K562 (cell line): ENCODE measurements at regions not wholly inside any gene's neighbourhood (a gene's known extent, or its start where the extent isn't known, plus 50 kb on each side); places are given as distances from the start of the nearest gene placed in this dataset.

Experiments used
- ATAC-seq: fragments of 200-7000 bp; cut with Tn5 transposase; 3 replicates; pipeline ENCODE4 v1.9.1; 2020; ENCODE audit warnings: moderate library complexity
- BruUV-seq: library from RNA; stranded (reverse); fragments of 400-500 nt; replicated peaks from 2 replicates; lab custom pipeline; 2021; lab: Mats Ljungman, UMichigan
- CTCF ChIA-PET: fragments of 300-600 bp; formaldehyde crosslinking; extraction: SDS; loops from one replicate; lab custom pipeline; 2021; ENCODE audit warnings: low intra/inter-chr PET ratio; lab: Yijun Ruan, JAX
- POLR2A ChIA-PET: fragments of 300-600, 350-650 bp; sonication (Branson Sonifier 250); formaldehyde crosslinking; extraction: SDS; loops from one replicate; lab custom pipeline; 2021; ENCODE audit warnings: antibody characterized with exemption, inconsistent platforms; lab: Yijun Ruan, JAX
- DNase-seq, 4 experiments: peaks; one replicate each; pipeline versions ENCODE4 v3.0.0 to v3.0.0-alpha.2; 2011 to 2018; ENCODE audit warnings: low spot score in 3 of 4, mixed read lengths in 3 of 4; ENCODE audit errors: extremely low read depth in 1 of 4
- FAIRE-seq: peaks from 2 replicates; lab custom pipeline; 2011; peaks lifted over from hg19 to GRCh38; lab: Jason Lieb, UNC
- H2AFZ ChIP-seq: 2 replicates; pipeline ENCODE4 v1.6.0; 2011; ENCODE audit warnings: low read depth, low read length, control low read depth, inconsistent platforms
- H3K27ac ChIP-seq: fragments of 200-600 bp; 3 replicates; pipeline ENCODE4 v1.8.0; 2011; ENCODE audit warnings: low read depth, mild to moderate bottlenecking, control low read depth, inconsistent platforms, low read length, moderate library complexity, mixed read lengths; ENCODE audit errors: extremely low read depth
- H3K27me3 ChIP-seq, 2 experiments: fragments of 300-600 bp in 1 of 2; 2 replicates in 1 of 2; 3 replicates in 1 of 2; pipeline versions ENCODE4 v1.6.0 to v1.8.0; 2011; ENCODE audit warnings: inconsistent platforms in 2 of 2, low read length in 2 of 2, mild to moderate bottlenecking in 1 of 2, mixed read lengths in 1 of 2, moderate library complexity in 1 of 2; ENCODE audit not compliant: control insufficient read depth in 2 of 2, insufficient read depth in 2 of 2
- H3K36me3 ChIP-seq: fragments of 300-600 bp; 3 replicates; pipeline ENCODE4 v1.8.0; 2011; ENCODE audit warnings: mild to moderate bottlenecking, low read length, inconsistent platforms; ENCODE audit not compliant: control insufficient read depth, insufficient read depth
- H3K4me1 ChIP-seq, 2 experiments: fragments of 200-600 bp in 1 of 2; replicated peaks in 1 of 2; 2 replicates in 1 of 2; 3 replicates in 1 of 2; pipeline versions ENCODE4 v1.5.1 to v1.8.0; 2011; ENCODE audit warnings: inconsistent platforms in 2 of 2, low read length in 2 of 2, mild to moderate bottlenecking in 1 of 2, mixed read lengths in 1 of 2, moderate library complexity in 1 of 2; ENCODE audit not compliant: control insufficient read depth in 2 of 2, insufficient read depth in 2 of 2
- H3K4me2 ChIP-seq: 2 replicates; pipeline ENCODE4 v1.6.1; 2011; ENCODE audit warnings: low read length, control low read depth, inconsistent platforms, mixed read lengths; ENCODE audit not compliant: insufficient read depth
- H3K4me3 ChIP-seq: fragments of 200-600 bp; sonication (generic), shearing (Covaris generic); 2 replicates; pipeline ENCODE4 v1.5.1; 2016; ENCODE audit warnings: control low read depth, inconsistent platforms
- H3K79me2 ChIP-seq: fragments of 200-600 bp; 3 replicates; pipeline ENCODE4 v1.8.0; 2011; ENCODE audit warnings: low read length, inconsistent platforms; ENCODE audit not compliant: control insufficient read depth, insufficient read depth
- H3K9ac ChIP-seq, 2 experiments: 2 replicates each; pipeline versions ENCODE4 v1.6.0 to v1.6.1; 2011; ENCODE audit warnings: low read depth in 2 of 2, low read length in 2 of 2, control low read depth in 1 of 2, inconsistent platforms in 1 of 2, mild to moderate bottlenecking in 1 of 2, mixed read lengths in 1 of 2; ENCODE audit not compliant: insufficient read depth in 1 of 2
- H3K9me1 ChIP-seq: one replicate; pipeline ENCODE4 v1.6.0; 2011; ENCODE audit warnings: inconsistent platforms, mild to moderate bottlenecking, low read length, moderate library complexity; ENCODE audit not compliant: control insufficient read depth, insufficient read depth
- H3K9me3 ChIP-seq: replicated peaks from 2 replicates; pipeline ENCODE4 v1.5.1; 2011; ENCODE audit warnings: low read depth, low read length, inconsistent platforms; ENCODE audit not compliant: control insufficient read depth, insufficient read depth
- H4K20me1 ChIP-seq: replicated peaks from 2 replicates; pipeline ENCODE4 v1.6.1; 2011; ENCODE audit warnings: low read length, inconsistent platforms, mixed read lengths; ENCODE audit not compliant: control insufficient read depth, insufficient read depth
- BCOR ChIP-seq: fragments of 450-650 bp; IDR thresholded peaks from 2 replicates; pipeline ENCODE4 v1.6.1; 2016
- CSDE1 ChIP-seq, 2 experiments: fragments of 450-650 bp; IDR thresholded peaks; 2 replicates each; pipeline ENCODE4 v1.6.1; 2016; ENCODE audit warnings: mild to moderate bottlenecking in 1 of 2
- FOXP1 ChIP-seq: sonication (generic); formaldehyde crosslinking; IDR thresholded peaks from 2 replicates; pipeline ENCODE4 v1.8.0; 2022; ENCODE audit warnings: mild to moderate bottlenecking, missing genetic modification reagents
- NFIC ChIP-seq: fragments of 450-650 bp; IDR thresholded peaks from 2 replicates; pipeline ENCODE4 v1.6.1; 2017; ENCODE audit warnings: mild to moderate bottlenecking, inconsistent platforms
- NONO ChIP-seq, 2 experiments: fragments of 200-400 bp in 1 of 2; fragments of 450-650 bp in 1 of 2; formaldehyde crosslinking in 1 of 2; IDR thresholded peaks; 2 replicates each; pipeline ENCODE4 v1.6.1; 2017; ENCODE audit warnings: low read depth in 2 of 2, mild to moderate bottlenecking in 2 of 2, moderate library complexity in 2 of 2, low read length in 1 of 2
- NR2C1 ChIP-seq, 2 experiments: fragments of 450-650 bp; IDR thresholded peaks; 2 replicates each; pipeline ENCODE4 v1.6.1; 2017; ENCODE audit warnings: mild to moderate bottlenecking in 2 of 2, antibody characterized with exemption in 1 of 2, inconsistent platforms in 1 of 2, missing compliant biosample characterization in 1 of 2, missing genetic modification characterization in 1 of 2
- OTX1 ChIP-seq: fragments of 450-650 bp; formaldehyde crosslinking; IDR thresholded peaks from 2 replicates; pipeline ENCODE4 v1.4.0; 2022; ENCODE audit warnings: mild to moderate bottlenecking
- POLR3G ChIP-seq: IDR thresholded peaks from 2 replicates; pipeline ENCODE4 v1.6.1; 2011; ENCODE audit not compliant: insufficient read length, insufficient replicate concordance; ENCODE audit errors: extremely low read depth
- ZNF124 ChIP-seq: sonication (generic); formaldehyde crosslinking; IDR thresholded peaks from 2 replicates; pipeline ENCODE4 v1.8.1; 2022; ENCODE audit warnings: missing genetic modification reagents
- ZNF41 ChIP-seq: fragments of 250-450 bp; sonication (Bioruptor Pico); conservative IDR thresholded peaks from 2 replicates; pipeline ENCODE4 v1.4.0; 2020; ENCODE audit warnings: mild to moderate bottlenecking
- WGBS: fragments of 100-300 bp; shearing (Covaris generic); methylation state at CpG from one replicate; pipeline ENCODE4 v1.1.6; 2016; ENCODE audit warnings: low coverage, mixed read lengths; ENCODE audit not compliant: insufficient coverage; ENCODE audit errors: missing lambda C conversion rate; 5-methylcytosine and 5-hydroxymethylcytosine counted together
- in situ Hi-C: fragments of 300-500 bp; cut with MboI; formaldehyde crosslinking; loops from 4 replicates; pipeline ENCODE4 v1.15.0; 2018; ENCODE audit warnings: inconsistent platforms, mixed read lengths
- intact Hi-C: fragments of 100-400 bp; cut with micrococcal nuclease; formaldehyde crosslinking; loops from 2 replicates; pipeline ENCODE4 v1.14.2; 2022

DNA sequence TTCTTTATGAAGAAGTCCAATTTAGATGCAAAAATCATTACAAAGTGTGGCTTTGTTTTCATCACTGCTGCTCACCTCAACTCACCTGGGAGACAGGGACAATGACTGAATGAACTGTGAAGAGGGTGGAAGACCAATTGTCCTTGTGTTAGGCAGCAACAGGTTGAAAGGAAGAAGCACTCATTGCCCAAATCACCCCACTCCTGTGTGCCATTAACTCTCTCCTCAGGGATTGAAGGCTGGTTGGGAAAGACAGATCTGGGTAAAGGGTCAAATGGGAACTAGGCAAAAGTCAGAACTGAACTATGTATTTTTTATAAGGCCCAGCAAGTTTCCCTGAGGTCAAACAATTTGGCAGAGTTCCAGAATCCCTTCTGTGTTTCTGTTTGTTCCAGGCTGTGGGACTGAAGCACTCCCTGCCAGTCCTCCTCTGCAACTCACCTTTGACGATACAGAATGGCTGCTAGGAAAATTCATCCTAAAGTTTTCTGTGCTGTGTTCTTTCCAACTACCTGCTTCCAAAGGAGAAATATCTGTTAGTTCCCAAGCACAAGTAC is 68.6 kb upstream of the CCDC39 start:
- Histone ChIP-seq H2AFZ (no peak overlapping the region), H3K79me2 (no peaks in the 10 kb centered on the region), H3K9me3 (no peaks in the 10 kb centered on the region), H3K4me3 (no peak overlapping the region), H3K4me1 (no peaks in the 10 kb centered on the region), H3K9me1 (no peaks in the 10 kb centered on the region), H3K4me2 (no peak overlapping the region), H3K27me3 (no peaks in the 10 kb centered on the region), H3K9ac (no peak overlapping the region), H3K36me3 (no peaks in the 10 kb centered on the region), H4K20me1 (no peaks in the 10 kb centered on the region), H3K27ac (no peak overlapping the region)
- intact Hi-C loops (no loop called here), in situ Hi-C loops (no loop called here)
- TF ChIP-seq NFIC = peak; percentile 55
- TF ChIP-seq POLR3G = no peak
- ChIA-PET CTCF (no interaction called here), POLR2A (no interaction called here)
- 0% methylated on average over 1 of the region's 1 CpG for WGBS
- no peak for ATAC-seq
- BruUV-seq = no TSS peak
- no peak for FAIRE-seq
- DNase-seq = no peak

DNA sequence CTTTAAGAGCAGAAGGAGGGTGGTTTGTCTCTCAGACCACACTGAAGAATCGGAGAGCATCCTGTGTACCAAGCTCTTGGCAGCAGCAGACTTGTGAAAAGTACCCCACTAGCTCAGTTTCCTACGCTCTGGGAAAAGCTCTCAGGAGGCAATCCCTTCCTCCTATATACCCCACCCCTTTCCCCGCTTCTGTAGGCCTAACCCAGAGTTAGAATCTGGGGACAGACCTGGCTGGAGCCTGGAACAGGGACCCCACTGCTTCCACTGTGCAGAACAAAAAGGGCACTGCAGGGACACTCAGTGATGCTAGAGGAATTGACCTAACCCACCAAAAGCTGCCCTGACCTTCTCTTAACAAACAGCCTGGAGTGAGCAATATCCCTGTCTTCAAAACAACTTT is 70.0 kb upstream of the CCDC39 start:
- no peak overlapping the region for H3K4me3 ChIP-seq
- no peaks in the 10 kb centered on the region for H4K20me1 ChIP-seq
- no peaks in the 10 kb centered on the region for H3K79me2 ChIP-seq
- H3K9ac ChIP-seq = no peak overlapping the region
- H3K36me3 ChIP-seq = no peaks in the 10 kb centered on the region
- CTCF ChIA-PET = no interaction called here
- intact Hi-C loops = no loop called here
- ATAC-seq (no peak), DNase-seq (no peak)
- H3K9me3 ChIP-seq = no peaks in the 10 kb centered on the region
- no TSS peak for BruUV-seq
- H2AFZ ChIP-seq = no peak overlapping the region
- H3K4me1 ChIP-seq = no peaks in the 10 kb centered on the region
- no peaks in the 10 kb centered on the region for H3K9me1 ChIP-seq
- no peaks in the 10 kb centered on the region for H3K27me3 ChIP-seq
- H3K27ac ChIP-seq = no peak overlapping the region
- WGBS = 2% methylated on average over 3 of the region's 3 CpGs
- TF ChIP-seq NONO (IDR thresholded peaks at IDR 0.05; ENCODE audit: low read depth in 2 of 2, low read length in 1 of 2) (no peak), ZNF41 (CRISPR knock-in tag) (no peak), NR2C1 (IDR thresholded peaks at IDR 0.05) (no peak), NR2C1 (tag; IDR thresholded peaks at IDR 0.05) (no peak), CSDE1 (IDR thresholded peaks at IDR 0.05) (no peak), BCOR (no peak), ZNF124 (CRISPR knock-in tag) (no peak), OTX1 (CRISPR knock-in tag) (no peak), FOXP1 (no peak)
- TF ChIP-seq, all 486 proteins: peak for 0
- FAIRE-seq = no peak
- no peak overlapping the region for H3K4me2 ChIP-seq
- POLR2A ChIA-PET = no interaction called here
- in situ Hi-C loops = no loop called here
